CD8-positive, alpha-beta memory T cell (primary cell): ENCODE measurements at regions not wholly inside any gene's neighbourhood (a gene's known extent, or its start where the extent isn't known, plus 50 kb on each side); places are given as distances from the start of the nearest gene placed in this dataset.

Source experiments
- CTCF ChIA-PET: fragments of 350-600 bp; sonication (Branson Sonifier 250); formaldehyde crosslinking; loops from one replicate; lab custom pipeline; 2021; ENCODE audit warnings: antibody characterized with exemption; lab: Charles Lee
- POLR2A ChIA-PET: fragments of 350-600 bp; sonication (Branson Sonifier 250); formaldehyde crosslinking; loops from one replicate; lab custom pipeline; 2021; ENCODE audit warnings: antibody characterized with exemption; lab: Charles Lee
- DNase-seq, 5 donors: peaks; one replicate each; pipeline versions ENCODE4 v3.0.0 to v3.0.0-alpha.2; 2020 to 2022; ENCODE audit warnings: mixed read lengths in 1 of 5
- H3K27ac ChIP-seq: one replicate; pipeline ENCODE4 v1.7.0; 2013; ENCODE audit warnings: low read depth, mild to moderate bottlenecking, low read length, moderate library complexity
- H3K27me3 ChIP-seq: 2 replicates; pipeline ENCODE4 v1.7.0; 2013; ENCODE audit warnings: low read length, mild to moderate bottlenecking; ENCODE audit not compliant: insufficient read depth, poor library complexity, severe bottlenecking
- H3K36me3 ChIP-seq: 2 replicates; pipeline ENCODE4 v1.7.0; 2013; ENCODE audit warnings: mild to moderate bottlenecking, low read length, moderate library complexity; ENCODE audit not compliant: insufficient read depth
- H3K4me1 ChIP-seq: 2 replicates; pipeline ENCODE4 v1.7.0; 2013; ENCODE audit warnings: mild to moderate bottlenecking, low read length, moderate library complexity; ENCODE audit not compliant: insufficient read depth
- H3K4me3 ChIP-seq: 2 replicates; pipeline ENCODE4 v1.7.0; 2013; ENCODE audit warnings: mild to moderate bottlenecking, low read length
- H3K9me3 ChIP-seq: 2 replicates; pipeline ENCODE4 v1.7.0; 2013; ENCODE audit warnings: mild to moderate bottlenecking, low read length
- H3K27ac Mint-ChIP-seq, 8 donors: one replicate each; pipeline ENCODE4 v1.8.0; 2020 to 2021; ENCODE audit warnings: mixed read lengths in 8 of 8, mild to moderate bottlenecking in 6 of 8, inconsistent platforms in 3 of 8, moderate library complexity in 3 of 8
- H3K27me3 Mint-ChIP-seq, 2 donors: one replicate each; pipeline ENCODE4 v1.8.0; 2020 to 2021; ENCODE audit warnings: mixed read lengths in 2 of 2, mild to moderate bottlenecking in 1 of 2, moderate library complexity in 1 of 2
- H3K36me3 Mint-ChIP-seq, 3 donors: one replicate each; pipeline ENCODE4 v1.8.0; 2020 to 2021; ENCODE audit warnings: mixed read lengths in 3 of 3, inconsistent platforms in 1 of 3, mild to moderate bottlenecking in 1 of 3
- H3K4me1 Mint-ChIP-seq, 3 donors: one replicate each; pipeline ENCODE4 v1.8.0; 2020 to 2021; ENCODE audit warnings: mixed read lengths in 3 of 3, inconsistent platforms in 1 of 3, mild to moderate bottlenecking in 1 of 3
- H3K4me3 Mint-ChIP-seq, 7 donors: one replicate each; pipeline ENCODE4 v1.8.0; 2020 to 2021; ENCODE audit warnings: mixed read lengths in 7 of 7, mild to moderate bottlenecking in 6 of 7, moderate library complexity in 4 of 7, inconsistent platforms in 2 of 7
- H3K9me3 Mint-ChIP-seq, 5 donors: one replicate each; pipeline ENCODE4 v1.8.0; 2020 to 2022; ENCODE audit warnings: mixed read lengths in 5 of 5, mild to moderate bottlenecking in 3 of 5, moderate library complexity in 2 of 5, inconsistent platforms in 1 of 5

- Mint-ChIP-seq H3K36me3 (no peaks in the 10 kb centered on the region), H3K27me3 (no peaks in the 10 kb centered on the region), H3K27ac (no peak overlapping the region), H3K4me3 (no peak overlapping the region), H3K9me3 (peaks cover 0 to 2% (median 0%) of the 10 kb centered on the region in 5 donors), H3K4me1 (peaks cover 0 to 5% (median 0%) of the 10 kb centered on the region in 3 donors)
- no peak overlapping the region for H3K4me3 ChIP-seq
- no peaks in the 10 kb centered on the region for H3K27me3 ChIP-seq
- CTCF ChIA-PET, result interaction anchor here (1.4 kb wide), 1 partner anchor 11 kb away, joined by 3 read pairs; no protein-coding TSS in a partner anchor
- DNase-seq, result no peak
- H3K4me1 ChIP-seq, result no peaks in the 10 kb centered on the region
- POLR2A ChIA-PET, result no interaction called here
- no peaks in the 10 kb centered on the region for H3K36me3 ChIP-seq
- H3K9me3 ChIP-seq, result no peaks in the 10 kb centered on the region
- H3K27ac ChIP-seq, result no peak overlapping the region
Measured at GRCh38 chr7:41889472-41889871, 186.6 kb upstream of the INHBA start.

- Mint-ChIP-seq H3K9me3 (peaks cover 0 to 2% (median 0%) of the 10 kb centered on the region in 5 donors), H3K4me1 (peaks cover 0 to 5% (median 0%) of the 10 kb centered on the region in 3 donors), H3K4me3 (no peak overlapping the region), H3K36me3 (no peaks in the 10 kb centered on the region), H3K27me3 (no peaks in the 10 kb centered on the region), H3K27ac (no peak overlapping the region)
- no peak overlapping the region for H3K27ac ChIP-seq
- no peaks in the 10 kb centered on the region for H3K27me3 ChIP-seq
- no peaks in the 10 kb centered on the region for H3K9me3 ChIP-seq
- no peak for DNase-seq
- H3K4me3 ChIP-seq, result no peak overlapping the region
- ChIA-PET CTCF (interaction anchor here (1.4 kb wide), 1 partner anchor 11 kb away, joined by 3 read pairs; no protein-coding TSS in a partner anchor), POLR2A (no interaction called here)
- no peaks in the 10 kb centered on the region for H3K36me3 ChIP-seq
- no peaks in the 10 kb centered on the region for H3K4me1 ChIP-seq
Measured at GRCh38 chr7:41889040-41889439, 186.2 kb upstream of the INHBA start.

- H3K4me3 Mint-ChIP-seq, result no peak overlapping the region
- ChIA-PET POLR2A (no interaction called here), CTCF (no interaction called here)
- Histone ChIP-seq H3K36me3 (no peaks in the 10 kb centered on the region), H3K27ac (no peak overlapping the region), H3K4me3 (no peak overlapping the region), H3K27me3 (no peaks in the 10 kb centered on the region), H3K9me3 (no peaks in the 10 kb centered on the region), H3K4me1 (peaks cover 8% of the 10 kb centered on the region)
- H3K4me1 Mint-ChIP-seq, result peaks cover 7 to 11% (median 8%) of the 10 kb centered on the region in 3 donors
- no peaks in the 10 kb centered on the region for H3K27me3 Mint-ChIP-seq
- peaks cover 0 to 2% (median 0%) of the 10 kb centered on the region in 5 donors for H3K9me3 Mint-ChIP-seq
- peak overlapping the region in 1 of 8 donors; percentile 2 for H3K27ac Mint-ChIP-seq
- DNase-seq, result no peak
- H3K36me3 Mint-ChIP-seq, result no peaks in the 10 kb centered on the region
Measured at GRCh38 chr7:41887416-41887815, 184.5 kb upstream of the INHBA start.

GRCh38 chr7:41886901-41887311 lies 184.0 kb upstream of the INHBA start:
- Mint-ChIP-seq H3K27ac (no peak overlapping the region), H3K4me3 (no peak overlapping the region), H3K4me1 (peaks cover 12 to 16% (median 14%) of the 10 kb centered on the region in 3 donors), H3K36me3 (peaks cover 0 to 2% (median 2%) of the 10 kb centered on the region in 3 donors), H3K9me3 (peaks cover 0 to 2% (median 0%) of the 10 kb centered on the region in 5 donors), H3K27me3 (no peaks in the 10 kb centered on the region)
- ChIA-PET POLR2A (no interaction called here), CTCF (no interaction called here)
- H3K4me3 ChIP-seq, result no peak overlapping the region
- H3K9me3 ChIP-seq, result no peaks in the 10 kb centered on the region
- no peaks in the 10 kb centered on the region for H3K27me3 ChIP-seq
- H3K4me1 ChIP-seq, result peaks cover 13% of the 10 kb centered on the region
- DNase-seq, result no peak
- H3K27ac ChIP-seq, result no peak overlapping the region
- no peaks in the 10 kb centered on the region for H3K36me3 ChIP-seq

- peaks cover 15% of the 10 kb centered on the region for H3K4me1 ChIP-seq
- Mint-ChIP-seq H3K4me1 (peaks cover 17 to 22% (median 19%) of the 10 kb centered on the region in 3 donors), H3K4me3 (no peak overlapping the region), H3K27ac (no peak overlapping the region), H3K36me3 (peaks cover 0 to 3% (median 2%) of the 10 kb centered on the region in 3 donors), H3K27me3 (no peaks in the 10 kb centered on the region), H3K9me3 (peaks cover 0 to 2% (median 0%) of the 10 kb centered on the region in 5 donors)
- no peaks in the 10 kb centered on the region for H3K9me3 ChIP-seq
- H3K27ac ChIP-seq, result no peak overlapping the region
- no peaks in the 10 kb centered on the region for H3K27me3 ChIP-seq
- ChIA-PET POLR2A (no interaction called here), CTCF (no interaction called here)
- H3K4me3 ChIP-seq, result no peak overlapping the region
- no peaks in the 10 kb centered on the region for H3K36me3 ChIP-seq
- DNase-seq, result no peak
Measured at GRCh38 chr7:41886262-41886900, 183.5 kb upstream of the INHBA start.

GRCh38 chr7:41885748-41886147 lies 182.9 kb upstream of the INHBA start:
- Mint-ChIP-seq H3K36me3 (peaks cover 0 to 3% (median 2%) of the 10 kb centered on the region in 3 donors), H3K9me3 (peaks cover 0 to 2% (median 0%) of the 10 kb centered on the region in 5 donors), H3K27ac (peak overlapping the region in 1 of 8 donors; percentile 80), H3K4me1 (peaks cover 21 to 26% (median 22%) of the 10 kb centered on the region in 3 donors), H3K27me3 (no peaks in the 10 kb centered on the region), H3K4me3 (no peak overlapping the region)
- DNase-seq, result no peak
- H3K4me3 ChIP-seq, result no peak overlapping the region
- ChIA-PET CTCF (no interaction called here), POLR2A (no interaction called here)
- peaks cover 15% of the 10 kb centered on the region for H3K4me1 ChIP-seq
- no peaks in the 10 kb centered on the region for H3K27me3 ChIP-seq
- no peak overlapping the region for H3K27ac ChIP-seq
- no peaks in the 10 kb centered on the region for H3K9me3 ChIP-seq
- H3K36me3 ChIP-seq, result no peaks in the 10 kb centered on the region

GRCh38 chr7:41885078-41885477 lies 182.2 kb upstream of the INHBA start:
- no peak overlapping the region for H3K4me3 ChIP-seq
- ChIA-PET POLR2A (no interaction called here), CTCF (no interaction called here)
- Mint-ChIP-seq H3K4me3 (no peak overlapping the region), H3K27me3 (no peaks in the 10 kb centered on the region), H3K9me3 (peaks cover 0 to 3% (median 0%) of the 10 kb centered on the region in 5 donors), H3K36me3 (peaks cover 0 to 3% (median 2%) of the 10 kb centered on the region in 3 donors), H3K27ac (peak overlapping the region in 1 of 8 donors; percentile 40), H3K4me1 (peaks cover 21 to 29% (median 25%) of the 10 kb centered on the region in 3 donors)
- peaks cover 15% of the 10 kb centered on the region for H3K4me1 ChIP-seq
- no peaks in the 10 kb centered on the region for H3K36me3 ChIP-seq
- no peaks in the 10 kb centered on the region for H3K27me3 ChIP-seq
- H3K27ac ChIP-seq, result no peak overlapping the region
- no peaks in the 10 kb centered on the region for H3K9me3 ChIP-seq
- no peak for DNase-seq

- H3K9me3 ChIP-seq, result no peaks in the 10 kb centered on the region
- no peak overlapping the region for H3K27ac ChIP-seq
- H3K9me3 Mint-ChIP-seq, result peaks cover 0 to 3% (median 0%) of the 10 kb centered on the region in 5 donors
- H3K4me3 ChIP-seq, result no peak overlapping the region
- DNase-seq, result no peak
- no peaks in the 10 kb centered on the region for H3K27me3 Mint-ChIP-seq
- ChIA-PET POLR2A (no interaction called here), CTCF (no interaction called here)
- H3K27ac Mint-ChIP-seq, result peak overlapping the region in 6 of 8 donors; percentile 78 to 98 (median 95)
- peaks cover 25 to 29% (median 28%) of the 10 kb centered on the region in 3 donors for H3K4me1 Mint-ChIP-seq
- peak overlapping the region in 4 of 7 donors; percentile 65 to 84 (median 84) for H3K4me3 Mint-ChIP-seq
- no peaks in the 10 kb centered on the region for H3K27me3 ChIP-seq
- no peaks in the 10 kb centered on the region for H3K36me3 ChIP-seq
- peaks cover 0 to 3% (median 2%) of the 10 kb centered on the region in 3 donors for H3K36me3 Mint-ChIP-seq
- peaks cover 15% of the 10 kb centered on the region for H3K4me1 ChIP-seq
Measured at GRCh38 chr7:41882745-41883420, 180.0 kb upstream of the INHBA start.
